ENCODE measurements at regions not wholly inside any gene's neighbourhood (a gene's known extent, or its start where the extent isn't known, plus 50 kb on each side); places are given as distances from the start of the nearest gene placed in this dataset.

- H3K4me3 Mint-ChIP-seq: no peak overlapping the region
- TF ChIP-seq EZH2 (IDR thresholded peaks at IDR 0.05; ENCODE audit: borderline replicate concordance, insufficient read depth, low read depth, low read length, poor library complexity, severe bottlenecking) (no peak), CTCF (IDR thresholded peaks at IDR 0.05) (peak; percentile 68)
- no peak overlapping the region for H3K27ac Mint-ChIP-seq
- H2AFZ ChIP-seq (ENCODE audit: insufficient read depth, low read depth, low read length, poor library complexity, severe bottlenecking): no peak overlapping the region
- ATAC-seq (ENCODE audit: low read depth): peak; percentile 61
- peaks cover 3% of the 10 kb centered on the region for H3K4me1 Mint-ChIP-seq
- peak; percentile 59 for DNase-seq
- CTCF ChIA-PET: interaction anchor here (0.5 to 3.6 kb wide), 29 partner anchors 8 to 1023 kb away, joined by 3 to 44 read pairs (median 4); no protein-coding TSS in a partner anchor
- peaks cover 3% of the 10 kb centered on the region for H3K27me3 Mint-ChIP-seq
- WGBS (ENCODE audit: insufficient coverage): 24% methylated on average over 6 of the region's 6 CpGs
- no peak overlapping the region for H3K27ac ChIP-seq (ENCODE audit: low read length in 2 of 2)
- no peaks in the 10 kb centered on the region for H3K9me3 Mint-ChIP-seq (ENCODE audit: insufficient read depth)
- POLR2A ChIA-PET: no interaction called here
- no peaks in the 10 kb centered on the region for H3K9me3 ChIP-seq (ENCODE audit: control extremely low read depth in 1 of 3, control insufficient read depth in 2 of 3, insufficient read depth in 1 of 3, low read length in 2 of 3)
- H3K79me2 ChIP-seq (ENCODE audit: control insufficient read depth, insufficient read depth, low read length): no peaks in the 10 kb centered on the region
- no peak overlapping the region for H3K9ac ChIP-seq (ENCODE audit: low read length)
- intact Hi-C loops (cut with micrococcal nuclease): loop anchor here (1.0 to 5.0 kb wide), 6 partner anchors 52 to 437 kb away; no protein-coding TSS in a partner anchor
- no peaks in the 10 kb centered on the region for H3K4me1 ChIP-seq (ENCODE audit: control insufficient read depth in 2 of 2, insufficient read depth in 2 of 2, low read length in 2 of 2)
- H4K20me1 ChIP-seq (ENCODE audit: control insufficient read depth, insufficient read depth, low read length, poor library complexity, severe bottlenecking): no peaks in the 10 kb centered on the region
- no peak overlapping the region for H3K4me2 ChIP-seq (replicated peaks; ENCODE audit: low read depth, low read length, poor library complexity, severe bottlenecking)
- no peaks in the 10 kb centered on the region for H3K27me3 ChIP-seq (replicated peaks in 1 of 4; ENCODE audit: control extremely low read depth in 1 of 4, control insufficient read depth in 3 of 4, insufficient read depth in 4 of 4, low read length in 3 of 4)
- H3K4me3 ChIP-seq (ENCODE audit: control extremely low read depth in 1 of 5, extremely low read depth in 1 of 5, insufficient read depth in 1 of 5, low read depth in 2 of 5, low read length in 4 of 5): no peak overlapping the region
- H3K36me3 ChIP-seq (replicated peaks in 1 of 2; ENCODE audit: control extremely low read depth in 1 of 2, control insufficient read depth in 1 of 2, extremely low read depth in 1 of 2, insufficient read depth in 2 of 2, low read length in 1 of 2): peaks cover 0 to 3% of the 10 kb centered on the region in 2 experiments
Measured at GRCh38 chr6:6494677-6495076, 93.8 kb upstream of the LY86 start.

- no peak overlapping the region for H3K4me3 Mint-ChIP-seq
- Histone ChIP-seq H3K79me2 (ENCODE audit: control insufficient read depth, insufficient read depth, low read length) (no peaks in the 10 kb centered on the region), H3K36me3 (replicated peaks in 1 of 2; ENCODE audit: control extremely low read depth in 1 of 2, control insufficient read depth in 1 of 2, extremely low read depth in 1 of 2, insufficient read depth in 2 of 2, low read length in 1 of 2) (peaks cover 0 to under 1% of the 10 kb centered on the region in 2 experiments), H3K9me3 (ENCODE audit: control extremely low read depth in 1 of 3, control insufficient read depth in 2 of 3, insufficient read depth in 1 of 3, low read length in 2 of 3) (no peaks in the 10 kb centered on the region), H3K4me2 (replicated peaks; ENCODE audit: low read depth, low read length, poor library complexity, severe bottlenecking) (no peak overlapping the region), H3K9ac (ENCODE audit: low read length) (no peak overlapping the region), H4K20me1 (ENCODE audit: control insufficient read depth, insufficient read depth, low read length, poor library complexity, severe bottlenecking) (no peaks in the 10 kb centered on the region), H3K4me3 (ENCODE audit: control extremely low read depth in 1 of 5, extremely low read depth in 1 of 5, insufficient read depth in 1 of 5, low read depth in 2 of 5, low read length in 4 of 5) (no peak overlapping the region), H3K27ac (ENCODE audit: low read length in 2 of 2) (no peak overlapping the region), H3K27me3 (replicated peaks in 1 of 4; ENCODE audit: control extremely low read depth in 1 of 4, control insufficient read depth in 3 of 4, insufficient read depth in 4 of 4, low read length in 3 of 4) (no peaks in the 10 kb centered on the region), H2AFZ (ENCODE audit: insufficient read depth, low read depth, low read length, poor library complexity, severe bottlenecking) (no peak overlapping the region), H3K4me1 (ENCODE audit: control insufficient read depth in 2 of 2, insufficient read depth in 2 of 2, low read length in 2 of 2) (no peaks in the 10 kb centered on the region)
- H3K27me3 Mint-ChIP-seq: peaks cover 6% of the 10 kb centered on the region
- 100% methylated on average over 1 of the region's 3 CpGs for WGBS (ENCODE audit: insufficient coverage)
- intact Hi-C loops (cut with micrococcal nuclease): loop anchor here (2.0 kb wide), 2 partner anchors 51 to 273 kb away; no protein-coding TSS in a partner anchor
- ATAC-seq (ENCODE audit: low read depth): no peak
- ChIA-PET CTCF (interaction anchor here (0.8 to 3.6 kb wide), 9 partner anchors 19 to 1352 kb away, joined by 3 to 44 read pairs (median 4); no protein-coding TSS in a partner anchor), POLR2A (no interaction called here)
- H3K27ac Mint-ChIP-seq: no peak overlapping the region
- H3K4me1 Mint-ChIP-seq: peaks cover 3% of the 10 kb centered on the region
- no peak for DNase-seq
- TF ChIP-seq EZH2 (IDR thresholded peaks at IDR 0.05; ENCODE audit: borderline replicate concordance, insufficient read depth, low read depth, low read length, poor library complexity, severe bottlenecking): no peak
- no peak for TF ChIP-seq CTCF (IDR thresholded peaks at IDR 0.05)
- no peaks in the 10 kb centered on the region for H3K9me3 Mint-ChIP-seq (ENCODE audit: insufficient read depth)
Measured at GRCh38 chr6:6495851-6496250, 92.7 kb upstream of the LY86 start.
